ENCODE measurements at regions not wholly inside any gene's neighbourhood (a gene's known extent, or its start where the extent isn't known, plus 50 kb on each side); places are given as distances from the start of the nearest gene placed in this dataset.

DNA sequence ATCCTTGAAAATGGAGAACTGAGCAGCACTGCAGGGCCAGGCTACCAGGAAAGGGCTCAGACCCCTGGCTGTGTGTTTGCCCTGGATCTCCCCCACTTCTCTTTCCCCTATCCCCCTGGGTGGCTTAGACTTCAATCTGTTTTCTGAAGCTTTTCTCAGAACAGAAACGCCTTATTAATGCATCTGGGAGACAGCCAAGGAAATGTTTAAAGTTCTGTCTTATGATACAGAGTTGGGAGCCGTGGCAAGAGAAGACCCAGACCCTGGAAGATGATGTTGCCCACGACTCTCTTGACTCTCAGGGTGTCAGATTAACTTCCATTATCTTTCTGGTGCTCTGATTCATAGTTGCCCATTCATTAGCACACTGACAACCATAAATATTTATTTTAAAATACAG, 107.1 kb downstream of the EBLN1 start:
- no peak for TF ChIP-seq POLR2A (IDR thresholded peaks at IDR 0.05)
- TF ChIP-seq, protein P1, sequence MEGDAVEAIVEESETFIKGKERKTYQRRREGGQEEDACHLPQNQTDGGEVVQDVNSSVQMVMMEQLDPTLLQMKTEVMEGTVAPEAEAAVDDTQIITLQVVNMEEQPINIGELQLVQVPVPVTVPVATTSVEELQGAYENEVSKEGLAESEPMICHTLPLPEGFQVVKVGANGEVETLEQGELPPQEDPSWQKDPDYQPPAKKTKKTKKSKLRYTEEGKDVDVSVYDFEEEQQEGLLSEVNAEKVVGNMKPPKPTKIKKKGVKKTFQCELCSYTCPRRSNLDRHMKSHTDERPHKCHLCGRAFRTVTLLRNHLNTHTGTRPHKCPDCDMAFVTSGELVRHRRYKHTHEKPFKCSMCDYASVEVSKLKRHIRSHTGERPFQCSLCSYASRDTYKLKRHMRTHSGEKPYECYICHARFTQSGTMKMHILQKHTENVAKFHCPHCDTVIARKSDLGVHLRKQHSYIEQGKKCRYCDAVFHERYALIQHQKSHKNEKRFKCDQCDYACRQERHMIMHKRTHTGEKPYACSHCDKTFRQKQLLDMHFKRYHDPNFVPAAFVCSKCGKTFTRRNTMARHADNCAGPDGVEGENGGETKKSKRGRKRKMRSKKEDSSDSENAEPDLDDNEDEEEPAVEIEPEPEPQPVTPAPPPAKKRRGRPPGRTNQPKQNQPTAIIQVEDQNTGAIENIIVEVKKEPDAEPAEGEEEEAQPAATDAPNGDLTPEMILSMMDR (IDR thresholded peaks at IDR 0.05) = no peak
